Smooth muscle cell (in vitro differentiated cells): ENCODE measurements at regions not wholly inside any gene's neighbourhood (a gene's known extent, or its start where the extent isn't known, plus 50 kb on each side); places are given as distances from the start of the nearest gene placed in this dataset.

Source experiments
- DNase-seq: peaks from one replicate; lab custom pipeline; 2025; ENCODE audit not compliant: unreplicated experiment; lab: John Stamatoyannopoulos, UW
- H2AFZ ChIP-seq: fragments of 200-600 bp; sonication (generic); 2 replicates; pipeline ENCODE4 v1.6.0; 2016; ENCODE audit warnings: antibody characterized with exemption, low read depth, mild to moderate bottlenecking
- H3F3A ChIP-seq: fragments of 200-600 bp; sonication (generic); 2 replicates; pipeline ENCODE4 v1.6.0; 2017; ENCODE audit warnings: antibody characterized with exemption, low read depth
- H3K27ac ChIP-seq: fragments of 200-600 bp; sonication (generic); 2 replicates; pipeline ENCODE4 v1.5.1; 2016; ENCODE audit warnings: low read depth, mild to moderate bottlenecking
- H3K27me3 ChIP-seq: fragments of 200-600 bp; sonication (generic); 2 replicates; pipeline ENCODE4 v1.6.1; 2016; ENCODE audit warnings: low read depth, mild to moderate bottlenecking
- H3K36me3 ChIP-seq: fragments of 200-600 bp; sonication (generic); 2 replicates; pipeline ENCODE4 v1.5.1; 2016; ENCODE audit warnings: low read depth
- H3K4me1 ChIP-seq: fragments of 200-600 bp; sonication (generic); 2 replicates; pipeline ENCODE4 v1.5.1; 2016; ENCODE audit warnings: low read depth
- H3K4me2 ChIP-seq: fragments of 200-600 bp; sonication (generic); 2 replicates; pipeline ENCODE4 v1.6.0; 2016; ENCODE audit warnings: mild to moderate bottlenecking
- H3K4me3 ChIP-seq: fragments of 200-600 bp; sonication (generic); 2 replicates; pipeline ENCODE4 v1.5.1; 2016; ENCODE audit warnings: mild to moderate bottlenecking
- H3K79me2 ChIP-seq: fragments of 200-600 bp; sonication (generic); 2 replicates; pipeline ENCODE4 v1.6.0; 2016; ENCODE audit warnings: low read depth, mild to moderate bottlenecking
- H3K9ac ChIP-seq: fragments of 200-600 bp; sonication (generic); 2 replicates; pipeline ENCODE4 v1.6.0; 2016; ENCODE audit warnings: low read depth
- H3K9me3 ChIP-seq: fragments of 200-600 bp; sonication (generic); replicated peaks from 2 replicates; pipeline ENCODE4 v1.5.1; 2016; ENCODE audit warnings: low read depth
- H4K20me1 ChIP-seq: fragments of 200-600 bp; sonication (generic); 2 replicates; pipeline ENCODE4 v1.6.0; 2016; ENCODE audit warnings: low read depth
- CTCF ChIP-seq: fragments of 200-600 bp; sonication (generic); IDR thresholded peaks from 2 replicates; pipeline ENCODE4 v1.5.1; 2017; ENCODE audit warnings: borderline replicate concordance, mild to moderate bottlenecking, antibody characterized with exemption; ENCODE audit not compliant: insufficient read depth, poor library complexity, severe bottlenecking
- WGBS: methylation state at CpG from one replicate; pipeline ENCODE4 v1.1.7; 2016; ENCODE audit warnings: low lambda C conversion rate; 5-methylcytosine and 5-hydroxymethylcytosine counted together

- Histone ChIP-seq H2AFZ (no peak overlapping the region), H3K4me1 (no peaks in the 10 kb centered on the region), H3K79me2 (no peaks in the 10 kb centered on the region), H3K27ac (no peak overlapping the region), H3K36me3 (no peaks in the 10 kb centered on the region), H4K20me1 (no peaks in the 10 kb centered on the region), H3K9ac (no peak overlapping the region), H3K9me3 (no peaks in the 10 kb centered on the region), H3K4me2 (no peak overlapping the region), H3K4me3 (no peak overlapping the region), H3K27me3 (no peaks in the 10 kb centered on the region), H3F3A (no peaks in the 10 kb centered on the region)
- no peak for TF ChIP-seq CTCF
- WGBS, result 81% methylated on average over 15 of the region's 15 CpGs
- DNase-seq, result no peak
These were observed 228.6 kb upstream of the ID2 start for GRCh38 chr2:8452979-8453903.

- no peaks in the 10 kb centered on the region for H3K79me2 ChIP-seq
- H2AFZ ChIP-seq, result no peak overlapping the region
- H4K20me1 ChIP-seq, result no peaks in the 10 kb centered on the region
- H3K4me1 ChIP-seq, result no peaks in the 10 kb centered on the region
- no peak overlapping the region for H3K4me3 ChIP-seq
- no peak overlapping the region for H3K4me2 ChIP-seq
- H3K27me3 ChIP-seq, result no peaks in the 10 kb centered on the region
- H3K9me3 ChIP-seq, result no peaks in the 10 kb centered on the region
- H3F3A ChIP-seq, result no peaks in the 10 kb centered on the region
- H3K27ac ChIP-seq, result no peak overlapping the region
- TF ChIP-seq CTCF, result no peak
- H3K36me3 ChIP-seq, result no peaks in the 10 kb centered on the region
- H3K9ac ChIP-seq, result no peak overlapping the region
- WGBS, result 88% methylated on average over 12 of the region's 12 CpGs
- no peak for DNase-seq
These were observed 228.0 kb upstream of the ID2 start for GRCh38 chr2:8453904-8454302.

GRCh38 chr2:8454797-8455196, 227.1 kb upstream of the ID2 start:
- Histone ChIP-seq H3F3A (no peaks in the 10 kb centered on the region), H2AFZ (no peak overlapping the region), H3K79me2 (no peaks in the 10 kb centered on the region), H3K4me3 (no peak overlapping the region), H3K27me3 (no peaks in the 10 kb centered on the region), H3K9me3 (no peaks in the 10 kb centered on the region), H3K9ac (no peak overlapping the region), H3K27ac (no peak overlapping the region), H3K4me1 (no peaks in the 10 kb centered on the region), H3K36me3 (no peaks in the 10 kb centered on the region), H4K20me1 (no peaks in the 10 kb centered on the region), H3K4me2 (no peak overlapping the region)
- no peak for TF ChIP-seq CTCF
- DNase-seq, result no peak
- WGBS, result 70% methylated on average over 6 of the region's 6 CpGs
